HG03575 (cell line): ENCODE measurements at regions not wholly inside any gene's neighbourhood (a gene's known extent, or its start where the extent isn't known, plus 50 kb on each side); places are given as distances from the start of the nearest gene placed in this dataset.

Experiments used
- ATAC-seq: cut with Tn5 transposase; IDR thresholded peaks from one replicate; pipeline ENCODE4 v1.9.1; 2021; ENCODE audit not compliant: unreplicated experiment, insufficient number of reproducible peaks, low FRiP score; ENCODE audit errors: extremely low read depth

DNA sequence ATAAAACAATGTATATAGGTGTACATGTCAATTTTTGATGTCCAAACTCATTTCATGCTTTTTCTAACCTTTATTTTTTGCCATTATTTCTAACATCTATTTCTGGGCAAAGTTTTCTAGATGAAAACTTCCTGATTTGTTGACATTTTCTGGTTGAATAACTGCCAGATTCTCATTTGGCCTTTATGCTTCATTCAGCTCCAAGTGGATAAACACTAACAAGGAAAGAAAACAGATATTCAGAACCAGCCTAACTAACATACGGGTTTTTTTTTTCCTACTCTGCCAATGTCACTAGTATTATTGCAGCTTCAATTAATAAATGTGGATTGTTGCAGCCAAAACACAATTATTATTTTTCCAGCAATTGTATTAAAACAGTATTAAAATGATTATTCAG, 50.9 kb upstream of the RAP1GDS1 start:
- no peak for ATAC-seq

DNA sequence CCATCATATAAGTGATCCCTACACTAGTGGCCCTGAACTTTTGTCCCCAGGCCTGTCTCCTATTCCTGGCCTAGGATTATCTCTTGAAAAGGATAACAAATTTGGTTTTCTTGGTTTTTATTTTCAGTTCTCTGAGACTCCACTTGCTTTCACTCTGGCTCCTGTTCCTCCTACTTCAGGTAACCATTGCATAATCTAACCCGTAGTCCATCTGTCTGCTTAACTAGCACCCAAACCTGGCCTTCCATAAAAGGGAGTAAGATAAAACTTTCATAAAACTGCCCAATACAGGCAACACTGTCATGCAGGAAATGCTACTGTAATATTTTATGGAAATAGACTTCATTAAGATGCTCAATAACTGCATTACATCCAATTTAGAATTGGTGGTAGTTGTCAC, 52.1 kb upstream of the RAP1GDS1 start:
- no peak for ATAC-seq

DNA sequence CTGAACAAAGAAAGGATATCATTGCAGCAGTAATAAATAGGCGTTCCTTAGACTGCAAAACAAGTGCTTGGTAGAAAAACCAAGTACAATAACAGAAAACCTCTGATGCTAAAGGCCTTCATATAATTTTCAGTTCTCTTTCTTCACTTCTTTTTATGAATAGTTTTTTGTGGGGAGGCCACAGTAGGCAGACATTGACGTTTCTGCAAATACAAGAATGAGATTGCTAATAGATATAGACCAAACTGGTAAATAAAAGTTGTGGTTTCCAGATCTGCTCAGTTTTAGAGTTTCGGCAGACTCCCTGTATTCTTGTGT, 57.0 kb upstream of the RAP1GDS1 start:
- peak; percentile 29 for ATAC-seq

DNA sequence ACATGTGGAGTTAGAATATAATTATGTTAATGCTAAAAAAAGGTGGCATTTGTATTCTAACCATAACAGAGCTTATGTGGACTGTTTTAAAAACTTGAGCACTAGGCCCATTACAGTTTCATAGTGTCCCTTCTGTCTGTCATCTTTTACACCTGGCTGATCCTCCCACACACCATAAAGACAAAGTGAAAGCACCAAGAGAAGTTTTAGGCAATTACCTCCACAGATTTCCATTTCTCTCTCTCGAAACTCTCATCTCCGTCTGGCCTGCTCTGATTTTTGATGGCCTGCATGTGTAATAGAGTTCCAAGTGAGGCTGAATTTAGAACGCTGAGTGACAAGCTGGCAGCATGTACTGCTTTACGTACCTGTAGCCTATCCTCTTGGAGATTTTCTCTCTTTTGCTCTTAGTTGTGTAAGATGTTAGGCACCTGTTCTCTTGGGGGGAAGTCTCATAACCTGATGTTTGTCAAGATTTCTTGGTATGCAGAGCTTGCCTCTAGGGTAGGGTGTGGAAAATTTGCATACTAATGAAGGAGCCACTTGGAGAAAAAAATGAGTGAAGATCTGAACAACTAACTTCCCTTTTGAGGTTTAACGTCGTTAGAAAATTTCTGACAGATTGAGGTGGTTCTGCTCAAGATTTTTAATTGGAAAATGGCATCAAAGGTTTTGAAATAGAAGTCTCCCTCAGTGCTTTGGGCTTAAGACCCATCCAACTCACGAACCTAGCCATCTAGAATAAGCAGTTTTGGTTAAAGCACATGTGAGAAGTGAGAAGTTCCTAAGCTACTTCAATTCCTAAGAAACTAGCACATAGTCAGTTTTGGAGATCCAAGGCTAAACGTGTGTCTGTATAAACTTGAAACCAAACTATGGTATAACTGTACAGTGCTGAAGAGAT, 57.6 kb upstream of the RAP1GDS1 start:
- ATAC-seq, result peak; percentile 78

DNA sequence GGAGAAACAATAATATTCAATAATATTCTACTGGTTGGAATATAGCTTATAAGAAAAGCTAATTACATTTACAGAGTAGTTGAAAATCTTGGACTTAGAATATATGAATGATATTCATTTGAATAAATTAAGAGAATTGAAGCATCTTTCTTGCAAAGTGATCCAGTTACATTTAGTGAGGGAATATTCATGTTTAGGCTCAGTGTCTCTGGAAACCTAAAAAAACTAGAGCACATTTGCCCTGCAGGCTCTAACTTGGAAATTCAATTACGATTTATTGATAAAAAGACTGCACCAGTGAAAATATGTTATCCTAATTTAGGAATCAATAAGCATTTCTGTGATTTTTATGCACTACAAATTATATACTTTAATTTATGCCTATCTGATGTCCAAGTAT, 58.3 kb upstream of the RAP1GDS1 start:
- no peak for ATAC-seq

DNA sequence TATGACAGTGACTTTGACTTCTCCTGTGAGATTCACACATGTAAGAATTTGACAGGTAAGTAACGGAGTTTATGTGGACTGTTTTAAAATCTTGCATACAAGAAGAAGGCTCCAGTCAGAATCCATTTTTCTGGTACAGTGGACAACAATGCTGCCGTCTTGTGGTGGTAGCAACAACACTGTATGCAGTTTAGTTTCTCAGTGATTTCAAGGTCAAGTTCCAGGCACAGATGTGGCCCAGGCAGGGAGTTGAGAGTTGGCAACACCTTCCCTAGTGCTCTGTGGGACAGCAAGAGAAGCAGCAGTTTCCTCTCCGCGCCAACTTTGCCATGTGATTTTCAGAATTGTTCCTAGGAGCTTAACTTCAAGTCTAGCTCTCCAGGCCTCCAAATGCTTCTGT, 56.0 kb upstream of the STPG2 start:
- no peak for ATAC-seq

DNA sequence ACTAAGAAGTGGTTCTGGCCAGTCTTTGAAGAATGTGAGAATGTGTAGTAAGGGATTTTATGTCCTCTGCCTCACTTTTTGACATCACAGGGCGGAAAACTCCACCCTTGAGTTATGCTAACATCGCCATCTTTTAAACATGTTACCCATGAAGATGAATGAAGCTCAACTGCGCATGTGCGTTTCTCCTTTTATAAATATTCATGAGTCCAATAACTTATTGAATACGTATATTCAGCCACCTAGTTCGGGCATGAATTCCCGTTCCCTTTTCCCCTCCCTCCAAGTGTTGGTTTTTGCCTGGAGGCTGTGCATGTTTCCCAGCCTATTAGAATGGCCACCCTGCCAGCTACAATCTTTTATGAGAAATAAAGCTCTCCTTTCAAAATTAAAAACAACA, 51.7 kb upstream of the STPG2 start:
- ATAC-seq, result no peak

DNA sequence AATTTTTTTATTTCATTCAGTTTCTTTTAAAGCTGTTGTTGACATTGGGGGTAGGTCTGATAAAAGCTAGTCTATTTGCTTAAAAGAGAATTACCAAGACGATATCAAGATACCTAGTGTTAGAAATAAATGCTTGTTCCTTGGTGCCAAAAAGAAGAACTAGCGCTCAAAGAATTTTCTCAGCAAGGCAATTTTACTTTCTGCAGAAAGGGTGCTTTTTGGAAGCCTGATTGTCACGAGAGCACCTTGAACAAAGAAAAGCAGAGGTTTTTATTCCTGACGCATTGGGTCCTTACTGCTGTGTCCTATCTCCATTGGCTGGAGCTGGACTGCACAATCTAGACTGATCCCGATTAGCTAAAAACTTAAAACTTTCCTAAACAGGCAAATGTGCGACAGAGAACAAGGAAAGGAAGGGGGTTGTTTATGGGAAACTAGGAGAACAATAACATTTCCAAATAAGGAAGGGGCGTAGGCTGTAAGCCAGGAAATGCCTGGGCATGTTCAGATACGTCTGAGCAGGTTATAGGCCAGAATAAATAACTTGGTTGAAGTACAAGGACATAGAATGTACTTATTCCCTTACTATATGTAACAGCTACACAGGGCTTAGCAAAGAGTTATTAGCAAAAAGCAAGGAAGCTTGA, 50.3 kb upstream of the STPG2 start:
- no peak for ATAC-seq
